NCI-H187 treated with DMSO at 0.1 percent for 48 hours (cell line): ENCODE measurements at regions not wholly inside any gene's neighbourhood (a gene's known extent, or its start where the extent isn't known, plus 50 kb on each side); places are given as distances from the start of the nearest gene placed in this dataset.
A peak's percentile ranks its signal among the peaks of the same experiment; 100 is the strongest.
"Not testable (repeated sequence)": the region's sequence is repeated elsewhere in the genome, so short reads cannot be mapped to it uniquely, and the experiment has no call there.

Experiments used
- DNase-seq: peaks from one replicate; lab custom pipeline; 2025; lab: John Stamatoyannopoulos, UW

DNA sequence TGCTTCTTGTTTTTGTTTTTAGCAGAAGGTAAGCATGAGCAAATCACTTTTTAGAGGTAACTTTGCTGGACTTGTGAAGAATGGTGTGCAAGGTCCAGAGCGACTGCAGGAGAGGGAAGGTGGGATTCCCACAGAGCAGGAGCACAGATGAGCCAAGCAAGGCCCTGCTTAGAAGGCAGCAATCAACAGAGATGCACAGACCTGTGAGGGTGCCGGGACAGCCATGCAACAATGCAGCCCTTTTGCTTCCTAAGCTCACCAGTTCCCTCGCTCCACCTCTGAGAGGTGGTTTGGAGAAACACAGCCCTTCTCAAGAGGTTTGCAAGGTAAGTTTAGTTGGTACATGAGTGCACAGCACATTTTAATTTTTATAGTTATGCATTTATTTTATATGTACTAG is 85.1 kb upstream of the FBXO28 start:
- DNase-seq: not testable (repeated sequence)

DNA sequence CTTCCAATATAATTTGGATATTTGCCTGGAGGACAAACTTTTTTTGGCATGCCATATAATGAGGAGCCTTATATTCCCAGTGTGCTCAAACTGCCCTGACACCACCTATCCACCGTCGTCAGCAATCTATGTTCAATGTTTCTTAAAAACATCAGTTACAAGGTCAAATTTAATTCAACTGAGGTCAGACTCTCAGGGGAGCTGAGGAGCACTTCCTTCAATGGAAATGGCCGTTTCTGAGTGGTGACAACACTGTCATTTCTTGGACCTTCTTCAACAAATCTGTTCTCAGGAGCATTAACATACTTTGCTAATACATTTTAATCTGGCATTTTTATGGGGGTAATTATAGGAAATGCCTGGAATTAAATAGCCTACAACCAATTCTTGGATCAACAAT is 90.8 kb upstream of the FBXO28 start:
- DNase-seq: not testable (repeated sequence)

DNA sequence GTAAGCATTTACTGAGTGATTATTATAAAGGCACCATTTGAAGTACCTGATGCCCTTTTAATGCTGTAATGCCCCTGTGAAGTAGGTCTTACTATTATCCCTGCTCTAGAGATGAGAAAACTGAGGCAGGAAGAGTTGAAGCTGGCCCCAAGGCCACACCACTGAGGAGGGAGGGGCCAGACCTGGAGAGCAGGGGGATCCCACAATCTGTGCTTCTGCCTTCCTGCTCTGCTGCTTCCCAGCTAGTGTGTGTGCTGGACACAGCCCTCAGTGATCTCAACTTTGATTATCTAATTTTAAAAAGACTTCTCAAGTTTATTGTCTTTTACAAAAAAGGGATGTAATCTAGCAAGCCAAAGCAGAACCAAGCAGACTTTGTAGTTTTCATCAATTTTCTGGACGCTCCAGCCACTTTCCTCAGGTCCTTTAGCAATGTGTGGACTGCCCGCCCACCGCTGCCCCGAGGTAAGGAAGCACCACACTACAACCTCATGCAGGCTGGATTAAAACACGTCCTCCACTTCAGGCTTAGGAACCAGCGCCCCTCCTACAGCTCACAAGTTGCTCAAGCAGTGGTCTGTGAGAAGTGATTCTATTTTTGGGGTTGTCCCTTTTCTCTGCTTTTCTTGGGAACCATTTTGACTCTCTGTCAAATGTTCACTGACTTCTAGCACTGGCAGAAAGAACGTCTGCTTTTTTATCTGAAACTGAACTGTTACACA is 91.5 kb upstream of the FBXO28 start:
- DNase-seq: not testable (repeated sequence)

DNA sequence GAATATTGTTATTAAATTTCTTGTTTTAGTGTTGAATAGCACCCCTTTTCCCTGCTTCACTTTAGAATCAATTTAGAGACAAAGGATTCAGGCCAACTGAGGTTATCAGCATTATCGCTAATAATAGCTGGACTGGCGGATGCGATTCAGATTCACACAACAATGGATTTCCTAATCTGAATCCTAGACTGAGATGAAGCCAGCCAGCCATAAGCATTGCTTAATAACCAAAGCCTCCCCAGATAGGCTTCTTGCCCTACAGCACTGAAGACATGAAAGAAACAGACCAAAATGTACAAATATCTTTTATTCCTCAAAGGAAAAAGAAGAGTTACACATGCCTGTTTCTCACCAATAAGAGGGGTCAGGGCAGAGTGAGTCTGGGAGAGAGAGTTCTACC is 94.0 kb upstream of the FBXO28 start:
- DNase-seq: not testable (repeated sequence)

DNA sequence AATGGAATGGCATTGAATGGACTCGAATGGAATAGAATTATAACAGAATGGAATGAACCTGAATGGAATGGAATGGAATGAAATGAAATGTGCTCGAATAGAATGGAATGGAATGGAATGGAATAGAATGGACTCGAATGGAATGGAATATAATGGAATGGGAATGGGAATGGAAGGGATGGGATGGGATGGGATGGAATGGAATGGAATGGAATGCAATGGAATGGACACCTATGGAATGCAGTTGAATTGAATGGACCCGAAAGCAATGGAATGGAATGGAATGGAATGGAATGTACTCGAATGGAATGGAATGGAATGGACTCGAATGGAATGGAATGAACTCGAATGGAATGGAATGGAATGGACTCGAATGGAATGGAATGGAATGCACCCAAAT is 98.1 kb upstream of the FBXO28 start:
- not testable (repeated sequence) for DNase-seq

DNA sequence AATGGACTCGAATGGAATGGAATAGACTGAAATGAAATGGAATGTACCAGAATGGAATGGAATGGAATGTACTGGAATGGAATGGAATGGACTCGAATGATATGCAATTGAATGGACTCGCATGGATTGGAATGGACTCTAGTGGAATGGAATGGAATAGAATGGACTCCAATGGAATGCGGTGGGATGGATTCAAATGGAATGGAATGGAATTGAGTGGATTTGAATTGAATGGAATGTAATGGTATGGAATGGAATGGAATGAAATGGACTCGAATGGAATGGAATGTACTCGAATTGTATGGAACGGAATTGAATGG is 99.6 kb upstream of the FBXO28 start:
- DNase-seq: no peak

DNA sequence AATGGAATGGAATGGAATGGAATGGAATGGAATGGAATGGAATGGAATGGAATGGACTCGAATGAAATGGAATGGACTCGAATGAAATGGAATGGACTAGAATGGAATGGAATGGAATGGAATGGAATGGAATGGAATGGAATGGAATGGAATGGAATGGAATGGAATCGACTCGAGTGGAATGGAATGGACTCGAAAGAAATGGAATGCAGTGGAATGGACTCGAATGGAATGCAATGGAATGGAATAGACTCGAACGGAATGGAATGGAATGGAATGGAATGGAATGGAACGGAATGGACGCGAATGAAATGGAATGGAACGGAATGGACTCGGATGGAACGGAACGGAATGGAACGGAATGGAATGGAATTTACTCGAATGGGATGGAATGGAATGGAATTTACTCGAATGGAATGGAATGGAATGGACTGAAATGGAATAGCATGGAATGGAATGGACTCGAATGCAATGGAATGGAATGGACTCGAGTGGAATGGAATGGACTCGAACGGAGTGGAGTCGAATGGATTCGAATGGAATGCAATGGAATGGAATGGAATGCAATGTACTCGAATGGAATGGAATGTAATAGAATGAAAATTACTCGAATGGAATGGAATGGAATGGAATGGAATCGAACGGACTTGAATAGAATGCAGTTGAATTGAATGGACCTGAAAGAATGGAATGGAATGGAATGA is 100.1 kb upstream of the FBXO28 start:
- DNase-seq: not testable (repeated sequence)

DNA sequence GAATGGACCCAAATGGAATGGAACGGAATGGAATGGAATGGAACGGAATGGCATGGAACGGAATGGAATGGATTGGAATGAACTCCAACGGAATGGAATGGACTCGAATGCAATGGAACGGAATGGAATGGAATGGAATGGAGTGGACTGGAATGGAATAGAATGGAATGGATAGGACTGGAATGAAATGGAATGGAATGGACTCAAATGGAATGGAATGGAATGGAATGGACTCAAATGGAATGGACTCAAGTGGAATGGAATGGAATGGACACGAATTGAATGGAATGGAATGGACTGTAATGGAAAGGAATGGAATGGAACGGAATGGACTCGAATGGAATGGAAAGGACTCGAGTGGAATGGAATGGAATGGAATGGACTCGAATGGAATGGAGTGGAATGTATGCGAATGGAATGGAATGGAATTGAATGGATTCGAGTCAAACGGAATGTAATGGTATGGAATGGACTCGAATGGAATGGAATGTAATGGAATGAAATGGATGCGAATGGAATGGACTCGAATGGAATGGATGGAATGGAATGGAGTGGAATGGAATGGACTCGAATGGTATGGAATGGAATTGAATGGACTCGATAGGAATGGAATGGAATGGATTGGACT is 101.0 kb upstream of the FBXO28 start:
- not testable (repeated sequence) for DNase-seq

DNA sequence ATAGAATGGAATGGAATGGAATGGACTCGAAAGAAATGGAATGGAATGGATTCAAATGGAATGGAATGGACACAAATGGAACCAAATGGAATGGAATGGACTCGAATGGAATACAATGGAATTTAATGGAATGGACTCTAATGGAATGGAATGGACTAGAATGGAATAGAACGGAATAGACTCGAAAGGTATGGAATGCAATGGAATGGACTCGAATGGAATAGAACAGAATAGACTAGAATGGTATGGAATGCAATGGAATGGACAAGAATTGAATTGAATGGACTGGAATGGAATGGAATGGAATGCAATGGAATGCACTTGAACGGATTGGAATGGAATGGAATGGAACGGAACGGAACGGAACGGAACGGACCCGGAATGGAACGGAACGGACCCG is 101.7 kb upstream of the FBXO28 start:
- not testable (repeated sequence) for DNase-seq

DNA sequence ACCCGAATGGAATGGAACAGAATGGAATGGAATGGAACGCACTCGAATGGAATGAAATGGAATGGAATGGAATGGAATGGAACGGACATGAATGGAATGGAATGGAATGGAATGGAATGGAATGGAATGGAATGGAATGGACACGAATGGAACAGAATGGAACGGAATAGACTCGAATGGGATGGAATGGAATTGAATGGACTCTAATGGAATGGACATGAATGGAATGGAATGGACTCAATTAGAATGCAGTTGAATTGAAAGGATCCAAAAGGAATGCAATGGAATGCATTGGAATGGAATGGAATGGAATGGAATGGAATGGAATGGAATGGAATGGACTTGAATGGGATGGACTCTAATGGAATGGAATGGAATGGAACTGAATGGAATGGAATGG is 102.2 kb upstream of the FBXO28 start:
- DNase-seq: not testable (repeated sequence)

DNA sequence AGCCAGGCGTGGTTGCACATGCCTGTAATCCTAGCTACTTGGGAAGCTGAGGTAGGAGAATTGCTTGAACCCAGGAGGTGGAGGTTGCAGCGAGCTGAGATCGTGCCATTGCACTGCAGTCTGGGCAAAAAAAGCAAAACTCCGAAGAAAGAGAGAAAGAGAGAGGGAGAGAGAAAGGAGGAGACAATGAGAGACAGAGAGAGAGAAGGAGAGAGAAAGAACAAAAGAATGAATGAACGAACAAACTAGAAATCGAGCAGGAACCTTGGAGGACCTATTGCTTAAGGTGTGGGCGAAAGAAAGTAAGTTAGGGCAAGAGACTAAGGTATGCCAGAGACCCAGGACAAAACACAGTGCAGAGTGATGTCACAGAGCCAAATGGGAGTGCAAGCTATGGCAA is 102.8 kb upstream of the FBXO28 start:
- not testable (repeated sequence) for DNase-seq

DNA sequence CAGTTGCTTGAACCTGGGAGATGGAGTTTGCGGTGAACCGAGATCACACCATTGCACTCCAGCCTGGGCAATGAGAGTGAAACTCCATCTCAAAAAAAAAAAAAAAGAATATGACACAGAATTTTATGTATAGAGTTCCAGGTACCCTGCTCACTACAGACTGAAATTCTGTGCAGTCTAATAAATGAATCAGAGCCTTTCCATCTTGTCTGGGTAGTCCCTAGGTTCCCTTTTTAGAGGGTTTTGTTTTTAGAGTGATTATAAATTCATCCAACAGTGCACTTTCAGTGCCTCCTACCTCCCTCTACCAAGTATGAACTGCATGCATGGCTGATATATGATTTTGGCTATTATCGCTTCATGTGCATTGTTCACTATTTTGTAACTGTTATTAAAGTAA is 107.9 kb upstream of the FBXO28 start:
- DNase-seq: not testable (repeated sequence)

DNA sequence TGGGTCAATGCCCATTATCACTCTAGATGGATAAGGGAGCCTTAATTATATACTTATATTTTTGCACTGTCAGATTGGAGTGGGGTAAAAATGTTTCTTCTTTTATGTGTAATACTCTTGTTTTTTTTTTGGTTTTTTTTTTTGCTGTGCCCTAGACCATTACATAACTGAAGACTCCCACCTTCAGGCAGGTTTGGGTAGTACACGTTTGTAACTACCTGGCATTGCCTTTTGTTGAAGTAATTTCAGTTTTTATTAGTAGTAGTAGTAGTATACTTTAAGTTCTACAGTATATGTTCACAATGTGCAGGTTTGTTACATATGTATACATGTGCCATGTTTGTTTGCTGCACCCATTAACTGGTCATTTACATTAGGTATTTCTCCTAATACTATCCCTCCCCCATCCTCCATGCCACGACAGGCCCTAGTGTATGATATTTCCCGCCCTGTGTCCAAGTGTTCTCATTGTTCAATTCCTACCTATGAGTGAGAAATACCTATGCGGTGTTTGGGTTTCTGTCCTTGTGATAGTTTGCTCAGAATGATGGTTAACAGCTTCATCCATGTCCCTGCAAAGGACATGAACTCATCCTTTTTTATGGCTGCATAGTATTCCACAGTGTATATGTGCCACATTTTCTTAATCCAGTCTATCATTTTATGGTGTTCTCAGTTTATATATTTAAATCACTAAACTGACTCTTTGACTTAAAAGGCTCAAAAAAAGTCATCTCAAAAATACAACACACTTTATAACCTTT is 109.2 kb upstream of the FBXO28 start:
- not testable (repeated sequence) for DNase-seq

DNA sequence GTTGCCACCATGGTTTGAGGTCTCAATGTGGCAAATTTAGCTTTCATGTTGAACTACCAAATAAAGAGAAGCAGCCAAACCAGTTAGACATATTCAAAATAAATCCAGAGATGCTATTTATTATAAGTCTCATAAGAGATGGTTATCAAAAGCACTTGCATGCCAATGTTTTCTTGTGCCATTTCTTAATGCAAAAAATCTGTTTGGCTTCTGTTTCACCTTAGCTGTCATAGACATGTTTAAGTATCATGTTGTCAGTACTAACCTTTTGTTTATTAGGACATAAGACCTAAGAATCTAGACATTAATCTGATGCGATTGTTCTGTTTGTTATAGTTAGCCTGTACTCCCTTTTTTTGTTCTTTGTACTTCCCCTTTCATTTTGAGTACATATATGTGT is 110.0 kb upstream of the FBXO28 start:
- not testable (repeated sequence) for DNase-seq

DNA sequence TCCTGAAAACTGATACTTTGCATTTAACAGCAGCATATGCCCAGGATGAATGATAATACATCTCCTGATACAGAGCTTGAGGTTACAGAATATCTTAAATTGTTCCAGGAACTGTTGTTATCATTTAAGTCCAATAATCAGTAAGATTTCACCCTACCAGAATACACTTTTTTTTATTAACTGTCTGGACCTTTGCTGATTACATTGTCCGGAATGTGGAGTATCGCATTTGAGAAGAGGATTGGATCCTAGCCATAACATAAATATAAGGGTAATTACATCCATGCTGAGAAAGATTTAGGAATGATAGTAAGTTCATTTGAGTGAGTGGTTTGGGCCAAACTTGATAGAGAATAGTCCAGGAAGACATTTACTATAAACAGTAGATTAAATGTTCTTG is 112.2 kb upstream of the FBXO28 start:
- not testable (repeated sequence) for DNase-seq

DNA sequence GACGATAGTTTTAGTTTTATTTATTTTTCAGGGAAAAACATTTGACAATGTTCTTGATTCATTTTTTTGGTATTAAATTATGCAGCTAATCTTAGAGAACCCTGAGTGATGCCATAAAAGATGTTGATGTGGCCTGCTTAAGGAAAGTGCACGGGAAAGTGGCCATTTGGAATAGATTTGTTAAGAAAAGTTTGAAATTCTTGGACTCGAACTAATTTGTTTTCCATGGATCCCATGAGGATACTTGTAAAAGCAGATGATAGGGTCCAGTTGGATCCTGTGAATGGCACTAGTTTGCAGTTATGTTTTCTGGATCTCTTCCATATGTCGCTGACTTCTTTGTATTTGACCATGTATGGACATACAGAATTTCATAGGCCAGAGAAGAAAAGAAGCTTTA is 114.2 kb upstream of the FBXO28 start:
- DNase-seq: not testable (repeated sequence)

DNA sequence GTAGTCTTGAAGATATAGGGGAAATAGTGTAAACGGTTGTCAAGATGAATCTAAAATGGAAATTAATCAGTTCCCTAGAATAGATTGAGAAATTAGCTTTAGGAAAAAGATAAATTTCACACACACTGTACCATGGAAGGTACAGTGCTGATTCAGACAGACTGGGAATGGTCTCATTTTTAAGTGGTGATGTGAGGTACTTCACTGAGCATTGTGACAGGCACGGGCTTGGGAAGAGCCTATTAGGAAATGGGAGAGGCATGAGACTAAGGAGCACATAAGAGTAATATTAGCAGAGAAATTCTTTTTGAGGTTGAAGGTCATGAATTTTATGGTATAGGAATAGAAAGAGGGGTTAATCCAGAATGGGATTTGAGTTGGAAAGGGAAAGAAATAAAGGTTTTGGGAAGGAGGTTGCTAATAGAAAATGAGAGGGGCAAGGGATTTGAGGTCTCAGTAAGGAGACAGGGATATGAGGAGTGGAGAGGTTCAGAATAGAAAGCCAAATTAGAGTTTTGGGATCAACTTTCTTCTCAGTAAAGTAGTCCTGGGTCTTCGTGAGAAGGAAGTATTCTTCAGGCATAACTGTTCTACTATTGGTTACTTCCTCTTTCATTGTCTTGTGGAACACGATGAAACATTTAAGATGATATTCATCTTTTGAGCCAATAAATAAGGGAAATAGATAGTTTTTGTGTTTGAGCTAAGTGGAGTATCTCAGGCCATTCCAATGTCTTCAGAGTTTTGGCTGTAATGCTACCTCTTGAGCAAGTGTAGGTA is 115.0 kb upstream of the FBXO28 start:
- not testable (repeated sequence) for DNase-seq

DNA sequence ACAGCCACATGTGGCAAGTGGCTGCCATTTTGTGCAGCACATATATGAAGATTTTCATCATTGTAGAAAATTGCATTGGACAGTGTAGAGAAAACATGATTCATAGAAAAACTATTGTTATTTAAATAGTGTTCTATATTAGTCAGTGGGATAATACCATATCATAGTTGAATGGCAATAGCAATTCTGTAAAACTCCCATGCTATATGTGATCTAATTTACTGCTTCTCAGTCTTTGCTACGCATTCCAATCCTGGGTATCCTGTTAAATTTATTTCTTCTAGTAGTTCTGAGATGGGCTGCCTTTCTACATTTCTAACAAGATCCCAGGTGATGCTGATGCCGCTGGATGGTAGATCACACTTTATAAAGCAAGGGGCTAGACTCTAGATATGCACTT is 117.5 kb upstream of the FBXO28 start:
- DNase-seq: not testable (repeated sequence)

DNA sequence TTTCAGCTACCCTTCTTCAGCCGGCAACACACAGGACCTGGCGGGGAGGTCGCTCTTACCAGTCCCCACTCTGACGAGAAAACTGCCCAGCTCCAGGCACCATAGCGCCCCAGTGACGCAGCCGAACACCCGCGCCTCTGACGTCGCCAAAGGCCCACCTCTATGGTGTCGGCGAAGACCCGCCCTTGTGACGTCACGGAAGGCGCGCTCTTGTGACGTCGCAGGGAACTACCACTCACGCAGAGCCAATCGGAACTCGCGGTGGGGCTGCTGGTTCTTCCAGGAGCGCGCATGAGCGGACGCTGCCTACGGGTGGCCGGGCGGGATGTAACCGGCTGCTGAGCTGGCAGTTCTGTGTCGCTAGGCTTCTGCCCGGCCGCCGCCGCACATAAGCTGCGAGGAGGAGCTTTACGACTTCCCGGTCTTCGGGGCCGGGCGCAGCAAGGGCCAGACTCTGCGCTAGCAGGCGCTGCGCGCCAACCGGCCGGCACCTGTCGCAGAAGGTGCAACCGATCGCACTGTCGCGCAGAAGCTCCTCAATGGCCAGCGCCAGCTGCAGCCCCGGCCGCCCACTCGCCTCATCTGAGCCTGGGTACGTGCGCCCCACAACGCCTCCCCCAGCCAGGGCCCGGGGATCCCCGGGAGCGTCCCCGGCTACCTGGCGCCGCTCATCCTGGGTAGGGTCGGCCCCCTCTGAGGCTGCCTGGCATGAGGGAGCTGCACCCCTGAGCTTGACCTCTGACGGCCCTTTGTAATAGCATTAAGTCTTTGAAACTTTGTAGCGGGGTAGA is 121.3 kb upstream of the FBXO28 start:
- peak; percentile 40 for DNase-seq

DNA sequence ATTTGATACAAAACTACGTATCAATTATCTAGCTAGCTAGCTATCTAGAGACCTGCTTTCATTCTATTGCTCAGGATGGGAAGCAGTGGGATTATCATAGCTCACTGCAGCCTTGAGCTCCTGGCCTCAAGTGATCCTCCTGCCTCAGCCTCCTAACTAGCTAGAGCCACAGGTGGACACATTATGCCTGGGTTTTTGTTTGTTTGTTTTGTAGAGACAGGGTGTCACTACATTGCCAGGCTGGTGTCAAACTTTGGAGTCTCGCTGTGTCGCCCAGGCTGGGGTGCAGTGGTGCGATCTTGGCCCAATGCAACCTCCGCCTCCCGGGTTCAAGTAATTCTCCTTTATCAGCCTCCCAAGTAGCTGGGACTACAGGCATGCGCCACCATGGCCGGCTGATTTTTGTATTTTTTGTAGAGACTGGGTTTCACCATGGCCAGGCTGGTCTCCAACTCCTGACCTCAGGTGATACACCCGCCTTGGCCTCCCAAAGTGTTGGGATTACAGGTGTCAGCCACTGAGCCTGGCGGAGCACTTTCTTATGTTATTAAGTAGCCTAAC is 122.5 kb upstream of the FBXO28 start:
- not testable (repeated sequence) for DNase-seq
